ENCODE measurements at regions not wholly inside any gene's neighbourhood (a gene's known extent, or its start where the extent isn't known, plus 50 kb on each side); places are given as distances from the start of the nearest gene placed in this dataset.

DNA sequence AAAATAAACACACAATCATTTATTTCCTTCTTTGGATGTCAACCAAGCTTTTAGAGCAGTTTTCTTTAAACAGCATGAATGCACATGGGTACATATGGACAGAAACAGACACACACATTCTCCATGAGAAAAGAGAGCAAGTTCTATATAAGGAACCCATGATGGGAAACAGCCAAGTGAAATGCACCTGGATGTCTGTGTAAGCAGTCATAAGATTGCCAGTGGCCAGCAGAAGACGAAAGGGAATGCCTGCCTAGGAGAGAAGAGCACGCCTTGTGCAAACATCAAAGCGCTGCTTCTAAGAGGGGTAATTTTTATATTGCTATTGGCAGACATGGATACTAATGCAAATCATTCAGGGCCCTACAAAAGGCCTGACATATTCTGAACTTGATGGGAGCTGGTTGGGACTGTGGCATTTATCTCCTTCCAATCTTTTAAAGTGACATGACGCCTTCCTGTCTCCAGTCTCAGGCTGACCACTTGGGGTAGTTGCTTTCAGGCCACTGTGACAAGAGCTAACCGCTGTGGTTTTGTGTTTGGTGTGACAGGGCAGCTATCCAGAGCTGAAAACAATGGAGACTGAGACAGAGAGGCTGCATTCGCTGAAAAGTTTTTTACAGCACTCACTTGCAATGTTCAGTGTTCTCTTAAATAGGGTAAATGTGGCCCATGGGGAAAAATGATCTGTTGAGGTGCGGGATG is 75.0 kb upstream of the DPT start:
- TF ChIP-seq, protein P1, sequence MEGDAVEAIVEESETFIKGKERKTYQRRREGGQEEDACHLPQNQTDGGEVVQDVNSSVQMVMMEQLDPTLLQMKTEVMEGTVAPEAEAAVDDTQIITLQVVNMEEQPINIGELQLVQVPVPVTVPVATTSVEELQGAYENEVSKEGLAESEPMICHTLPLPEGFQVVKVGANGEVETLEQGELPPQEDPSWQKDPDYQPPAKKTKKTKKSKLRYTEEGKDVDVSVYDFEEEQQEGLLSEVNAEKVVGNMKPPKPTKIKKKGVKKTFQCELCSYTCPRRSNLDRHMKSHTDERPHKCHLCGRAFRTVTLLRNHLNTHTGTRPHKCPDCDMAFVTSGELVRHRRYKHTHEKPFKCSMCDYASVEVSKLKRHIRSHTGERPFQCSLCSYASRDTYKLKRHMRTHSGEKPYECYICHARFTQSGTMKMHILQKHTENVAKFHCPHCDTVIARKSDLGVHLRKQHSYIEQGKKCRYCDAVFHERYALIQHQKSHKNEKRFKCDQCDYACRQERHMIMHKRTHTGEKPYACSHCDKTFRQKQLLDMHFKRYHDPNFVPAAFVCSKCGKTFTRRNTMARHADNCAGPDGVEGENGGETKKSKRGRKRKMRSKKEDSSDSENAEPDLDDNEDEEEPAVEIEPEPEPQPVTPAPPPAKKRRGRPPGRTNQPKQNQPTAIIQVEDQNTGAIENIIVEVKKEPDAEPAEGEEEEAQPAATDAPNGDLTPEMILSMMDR (IDR thresholded peaks at IDR 0.05), result no peak
- TF ChIP-seq EP300 (IDR thresholded peaks at IDR 0.05; ENCODE audit: low read depth), result no peak
- no peak for TF ChIP-seq POLR2A (IDR thresholded peaks at IDR 0.05)

Measured in transverse colon (tissue), 3 donors.